GM21360 (cell line): ENCODE measurements at regions not wholly inside any gene's neighbourhood (a gene's known extent, or its start where the extent isn't known, plus 50 kb on each side); places are given as distances from the start of the nearest gene placed in this dataset.
"Not testable (repeated sequence)": the region's sequence is repeated elsewhere in the genome, so short reads cannot be mapped to it uniquely, and the experiment has no call there.

Experiments
- ATAC-seq: cut with Tn5 transposase; IDR thresholded peaks from one replicate; pipeline ENCODE4 v1.9.1; 2021; ENCODE audit warnings: mild to moderate bottlenecking, moderate library complexity; ENCODE audit not compliant: unreplicated experiment

DNA sequence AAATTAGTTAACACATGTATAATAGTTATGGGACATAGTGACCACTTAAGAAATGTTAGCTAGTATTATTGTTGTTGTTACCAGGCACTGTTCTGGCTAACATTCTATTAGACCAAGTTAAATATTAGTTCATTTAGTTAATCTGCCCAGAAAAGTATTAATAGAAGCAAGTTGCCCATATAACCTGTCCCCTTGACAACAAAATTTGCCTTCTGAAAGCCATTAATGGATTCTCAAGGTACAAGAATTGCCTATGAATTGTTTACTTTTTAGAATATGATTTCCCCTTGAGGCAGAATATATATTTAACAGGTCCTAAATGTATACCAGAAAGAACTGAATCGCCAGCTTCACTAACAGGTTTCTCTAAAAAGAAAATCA lies 167.3 kb upstream of the TMCC3 start:
- no peak for ATAC-seq

DNA sequence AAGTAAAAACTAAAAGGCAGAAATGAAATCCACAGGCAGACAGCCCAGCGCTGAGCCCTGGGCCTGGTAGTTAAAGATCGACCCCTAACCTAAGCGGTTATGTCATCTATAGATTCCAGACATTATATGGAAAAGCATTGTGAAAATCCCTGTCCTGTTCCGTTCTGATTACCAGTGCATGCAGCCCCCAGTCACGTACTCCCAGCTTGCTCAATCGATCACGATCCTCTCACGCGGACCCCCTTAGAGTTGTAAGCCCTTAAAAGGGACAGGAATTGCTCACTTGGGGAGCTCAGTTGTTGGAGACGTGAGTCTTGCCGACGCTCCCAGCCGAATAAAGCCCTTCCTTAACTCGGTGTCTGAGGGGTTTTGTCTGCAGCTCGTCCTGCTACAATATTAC lies 166.8 kb upstream of the TMCC3 start:
- ATAC-seq: not testable (repeated sequence)

DNA sequence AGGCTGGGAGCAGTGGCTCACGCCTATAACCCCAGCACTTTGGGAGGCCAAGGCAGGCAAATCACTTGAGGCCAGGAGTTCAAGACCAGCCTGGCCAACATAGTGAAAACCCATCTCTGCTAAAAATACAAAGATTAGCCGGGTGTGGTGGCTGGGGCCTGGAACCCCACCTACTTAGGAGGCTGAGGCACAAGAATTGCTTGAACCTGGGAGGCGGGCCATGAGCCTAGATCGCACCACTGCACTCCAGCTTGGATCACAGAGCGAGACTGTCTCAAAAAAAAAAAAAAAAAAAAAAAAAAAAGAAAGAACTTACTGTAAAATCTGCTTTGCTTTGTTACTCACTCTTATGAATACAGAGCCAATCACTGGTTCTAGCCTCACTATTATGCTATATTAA lies 166.4 kb upstream of the TMCC3 start:
- not testable (repeated sequence) for ATAC-seq

DNA sequence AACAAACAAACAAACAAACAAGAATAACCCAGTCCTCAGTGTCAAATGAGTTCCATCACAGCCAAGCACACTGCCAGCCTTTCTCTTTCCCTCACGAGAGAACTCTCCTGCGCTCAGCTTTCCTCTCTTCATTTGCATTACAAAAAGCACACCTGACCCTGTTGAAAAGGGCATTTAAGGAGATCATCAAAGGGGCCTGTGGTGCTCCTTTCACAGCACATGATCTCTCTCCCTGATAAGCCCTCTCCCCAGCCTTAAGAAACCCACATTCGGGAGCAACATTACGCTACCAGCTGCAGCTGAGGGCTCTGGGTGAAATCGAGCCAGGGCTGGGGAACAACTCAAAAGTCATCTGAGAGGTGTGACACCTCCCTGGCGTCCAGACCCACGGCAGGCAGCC lies 165.6 kb upstream of the TMCC3 start:
- no peak for ATAC-seq

DNA sequence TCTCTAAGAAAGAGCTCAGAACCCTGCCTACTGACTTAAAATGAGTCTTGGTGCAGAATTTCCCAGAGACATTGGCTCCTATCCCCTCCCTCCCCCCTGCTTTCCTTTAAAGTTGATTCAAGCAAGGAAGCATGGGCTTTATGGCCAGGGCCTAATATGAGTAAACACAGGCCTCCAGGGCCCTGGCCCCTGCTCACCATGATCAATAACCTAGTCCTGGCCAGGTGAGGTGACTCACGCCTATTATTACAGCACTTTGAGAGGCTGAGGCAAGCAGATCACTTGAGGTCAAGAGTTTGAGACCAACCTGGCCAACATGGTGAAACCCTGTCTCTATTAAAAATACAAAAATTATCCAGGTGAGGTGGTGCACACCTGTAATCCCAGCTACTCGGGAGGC lies 165.1 kb upstream of the TMCC3 start:
- ATAC-seq: no peak

DNA sequence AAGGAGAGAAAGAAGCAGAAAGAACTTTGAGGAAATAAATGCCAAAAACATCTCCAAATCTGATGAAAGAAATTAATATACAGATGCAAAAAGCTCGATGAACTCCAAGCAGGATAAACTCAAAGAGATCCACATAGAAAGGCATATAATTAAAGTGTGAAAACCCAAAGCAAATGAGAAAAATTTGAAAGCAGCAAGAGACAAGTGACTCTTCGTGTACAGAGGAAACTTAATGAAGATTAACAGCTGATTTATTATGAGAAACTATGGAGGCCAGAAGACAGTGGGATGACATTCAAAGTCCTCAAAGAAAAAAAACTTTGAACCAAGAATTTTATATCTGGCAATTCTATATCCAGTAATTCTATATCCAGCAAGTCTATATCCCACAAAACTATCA lies 163.0 kb upstream of the TMCC3 start:
- no peak for ATAC-seq

DNA sequence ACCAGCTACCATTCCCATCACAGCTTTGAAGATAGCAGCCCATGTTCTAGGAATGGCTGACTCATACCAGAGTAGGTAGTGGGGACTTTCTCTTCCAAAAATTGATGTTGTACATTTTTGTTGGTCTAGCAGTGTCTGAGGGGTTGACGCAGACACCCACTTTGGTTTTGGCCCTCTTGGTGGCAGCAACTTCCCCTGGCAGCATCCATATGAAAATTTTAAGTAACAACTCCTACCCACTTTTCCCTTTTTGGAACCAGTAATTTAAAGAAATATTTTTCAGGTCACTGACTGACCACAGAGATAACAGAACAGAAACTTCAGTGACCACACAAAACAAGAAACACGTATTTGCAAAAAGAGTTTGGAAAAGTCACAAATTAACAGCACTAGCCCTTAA lies 162.0 kb upstream of the TMCC3 start:
- peak; percentile 49 for ATAC-seq

DNA sequence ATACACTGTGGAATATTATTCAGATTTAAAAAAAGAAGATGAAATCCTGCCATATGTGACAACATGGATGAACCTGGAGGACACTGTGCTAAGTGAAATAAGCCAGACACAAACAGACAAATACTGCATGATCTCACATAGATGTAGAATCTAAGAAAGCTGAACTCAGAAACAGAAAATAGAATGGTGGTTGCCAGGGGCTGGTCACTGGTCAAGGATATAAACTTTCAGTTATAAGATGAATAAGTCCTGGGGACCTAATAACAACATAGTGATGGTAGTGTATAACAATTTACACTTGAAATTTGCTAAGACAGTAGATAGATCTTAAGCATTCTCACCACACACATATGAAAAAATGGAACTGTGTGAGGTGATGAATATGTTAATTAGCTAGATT lies 161.3 kb upstream of the TMCC3 start:
- no peak for ATAC-seq

DNA sequence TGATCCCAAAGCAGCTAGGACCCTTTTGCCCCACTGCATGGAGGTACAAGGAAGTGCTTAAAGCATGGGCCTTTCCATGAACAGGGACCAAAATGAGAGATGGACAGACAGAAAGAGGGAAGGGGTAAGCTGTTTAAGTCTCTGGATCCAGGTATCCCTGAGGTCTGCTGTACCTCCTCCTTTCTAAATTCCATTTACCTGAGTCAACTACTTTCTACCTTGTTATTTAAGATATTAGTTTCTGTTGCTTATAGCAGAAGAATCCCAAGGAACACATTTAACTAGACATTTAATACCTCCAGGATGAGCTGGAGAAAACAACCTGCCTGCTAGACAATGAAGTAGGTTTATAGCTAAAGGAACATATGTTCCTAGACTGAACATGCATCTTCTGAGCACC lies 157.6 kb upstream of the TMCC3 start:
- ATAC-seq: no peak

DNA sequence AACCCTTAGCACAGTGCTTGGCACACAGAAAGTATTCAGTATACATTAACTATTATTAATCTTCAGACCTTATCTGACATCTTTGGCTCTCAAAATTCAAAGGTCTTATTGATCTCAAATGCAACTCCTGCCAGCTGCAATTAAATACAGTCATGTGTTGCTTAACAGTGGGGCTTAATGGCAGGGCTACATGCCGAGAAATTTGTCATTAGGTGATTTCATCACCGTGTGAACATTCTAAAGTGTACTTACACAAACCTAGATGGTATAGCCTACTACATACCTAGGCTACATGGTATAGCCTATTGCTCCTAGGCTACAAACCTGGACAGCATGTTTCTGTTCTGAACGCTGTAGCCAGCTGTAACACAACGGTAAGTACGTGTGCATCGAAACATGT lies 156.3 kb upstream of the TMCC3 start:
- no peak for ATAC-seq

DNA sequence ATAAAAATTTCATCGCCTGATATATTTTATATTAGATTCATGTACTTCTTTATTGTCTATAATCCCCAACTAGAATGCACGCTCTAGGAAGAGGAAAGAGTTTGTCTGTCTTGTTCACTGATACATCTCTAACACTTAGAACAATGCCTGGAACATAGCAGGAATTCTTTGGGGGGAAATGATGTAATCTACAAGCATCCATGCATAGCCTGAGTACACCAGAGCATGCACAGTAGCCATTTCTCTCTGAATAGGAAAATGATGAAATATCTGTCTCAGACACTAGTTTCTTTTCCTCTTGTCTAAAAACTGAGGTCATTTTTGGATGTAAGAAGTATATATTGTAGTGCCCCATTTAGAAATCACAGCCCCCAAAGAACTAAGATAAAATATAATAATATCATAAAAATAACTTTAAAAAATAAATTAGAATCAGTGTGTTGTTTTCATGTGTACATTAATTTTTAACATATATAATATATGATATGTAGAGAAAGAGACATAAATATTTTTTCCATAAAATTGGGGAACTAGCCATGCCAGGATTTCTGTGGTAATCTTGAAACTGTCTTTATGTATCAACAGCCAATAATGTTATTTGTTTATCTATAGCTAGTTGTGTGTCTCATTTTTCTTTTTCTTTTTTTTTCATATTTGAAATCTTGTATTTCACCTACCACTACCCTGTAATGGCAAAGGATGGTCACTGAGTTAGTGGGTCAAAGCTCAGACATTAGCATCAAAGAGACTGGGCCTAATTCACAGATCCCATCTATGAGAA lies 155.6 kb upstream of the TMCC3 start:
- ATAC-seq: no peak

DNA sequence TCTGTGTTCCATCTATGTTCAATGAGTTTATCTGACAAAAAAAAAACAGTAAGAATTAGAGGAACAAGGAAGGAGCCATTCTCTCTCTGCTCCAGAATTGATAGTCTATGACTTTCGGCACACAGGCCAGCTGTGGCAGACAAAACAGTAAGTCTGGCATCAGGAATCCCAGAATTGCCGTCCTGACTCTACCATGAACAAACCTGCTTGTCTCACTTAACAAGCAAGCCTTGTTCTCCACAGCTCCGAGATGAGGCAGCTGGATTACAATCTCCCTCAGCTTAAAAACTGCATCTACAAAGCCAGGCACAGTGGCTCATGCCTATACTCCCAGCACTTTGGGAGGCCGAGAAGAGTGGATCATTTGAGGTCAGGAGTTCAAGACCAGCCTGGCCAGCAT lies 153.6 kb upstream of the TMCC3 start:
- ATAC-seq: no peak

DNA sequence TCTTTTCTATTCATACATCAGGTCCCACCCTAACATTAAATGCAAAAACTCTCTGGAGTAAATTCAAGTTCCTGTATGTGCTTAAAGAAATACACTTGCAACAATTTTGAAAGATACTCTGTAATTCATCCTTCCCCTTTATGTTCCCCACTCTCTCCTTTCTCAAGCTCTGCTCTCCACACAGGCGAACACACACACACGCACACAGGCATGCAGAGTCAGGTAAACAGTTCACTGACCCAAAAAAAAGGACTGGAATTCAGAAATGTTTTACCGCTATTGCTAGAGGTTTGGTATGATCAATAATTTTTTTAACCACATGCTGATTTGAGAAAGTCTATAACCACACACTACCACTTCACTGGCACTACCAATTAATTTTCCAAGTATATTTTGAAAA lies 152.4 kb upstream of the TMCC3 start:
- ATAC-seq: no peak

DNA sequence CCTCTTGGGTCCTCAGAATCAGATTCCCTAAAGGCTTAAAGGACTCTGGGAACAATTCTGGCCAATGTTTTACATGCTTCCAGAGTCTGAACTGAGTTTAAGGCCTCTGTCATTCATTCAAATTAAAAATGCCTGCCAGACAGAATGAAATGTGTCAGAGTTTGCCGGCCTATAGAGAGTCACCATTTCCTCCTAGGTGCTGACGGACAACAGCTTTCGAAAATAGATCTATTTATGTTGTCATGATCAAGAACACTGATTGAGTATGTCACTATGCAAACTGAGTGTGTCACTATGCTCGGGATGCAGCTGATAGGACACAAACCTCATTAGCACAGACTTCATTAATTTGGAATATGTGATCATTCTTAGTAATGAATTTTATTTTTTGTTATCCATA lies 151.4 kb upstream of the TMCC3 start:
- no peak for ATAC-seq

DNA sequence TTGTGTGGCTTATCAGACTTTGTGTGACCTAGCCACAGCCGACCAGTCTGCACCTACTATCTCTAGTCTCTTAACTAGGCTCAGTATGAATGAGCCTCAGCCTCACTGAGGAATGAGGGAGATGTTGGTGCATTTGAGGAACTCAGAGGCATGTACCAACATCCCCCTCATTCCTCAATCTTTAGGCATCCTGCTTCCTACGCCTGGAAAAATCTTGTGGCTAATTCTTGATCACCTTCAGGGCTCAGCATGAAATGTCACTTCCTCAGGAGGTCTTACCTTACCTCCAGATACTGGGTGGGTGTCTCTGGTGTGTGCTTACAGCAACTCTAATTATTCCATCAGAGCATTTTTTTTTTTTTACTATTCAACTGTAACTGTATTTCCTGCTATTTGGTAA lies 148.8 kb upstream of the TMCC3 start:
- no peak for ATAC-seq

DNA sequence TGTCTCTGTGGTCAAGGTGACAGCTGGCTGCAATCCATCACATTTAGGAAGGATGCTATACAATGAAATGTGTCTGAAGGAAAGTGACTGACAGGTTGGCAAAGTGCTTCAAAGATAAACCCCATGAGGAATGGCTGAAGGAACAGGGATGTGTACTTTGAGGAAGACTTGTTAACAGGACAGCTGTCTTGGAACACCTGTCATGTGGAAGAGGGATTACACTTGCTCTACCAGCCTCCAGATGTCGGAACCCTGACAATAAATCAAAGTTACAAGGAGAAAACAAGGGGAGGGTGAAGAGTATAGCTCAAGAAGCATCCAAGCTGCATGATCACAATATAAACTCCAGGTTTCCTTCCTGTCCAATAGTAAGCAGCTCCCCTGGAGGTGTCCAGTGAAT lies 147.8 kb upstream of the TMCC3 start:
- ATAC-seq: no peak

DNA sequence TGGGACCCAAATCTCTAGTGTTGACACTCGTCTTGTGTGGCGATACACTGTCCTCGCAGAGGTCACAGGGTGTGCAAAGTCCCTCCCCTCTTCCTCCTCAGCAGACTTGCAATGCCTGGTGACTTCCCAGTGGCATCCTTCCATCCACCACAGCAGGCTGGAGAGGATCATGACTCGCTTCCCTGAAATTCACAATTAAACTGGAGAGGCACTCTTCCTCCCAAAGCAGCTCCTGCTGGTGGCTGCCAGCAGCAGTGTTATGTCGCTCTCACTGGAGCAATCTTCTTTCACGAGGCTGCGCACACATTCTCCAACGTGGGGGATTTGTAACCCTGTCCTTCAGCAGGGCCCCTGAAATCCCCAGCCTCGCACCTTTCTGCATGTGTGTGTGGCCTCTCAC lies 145.2 kb upstream of the TMCC3 start:
- no peak for ATAC-seq

DNA sequence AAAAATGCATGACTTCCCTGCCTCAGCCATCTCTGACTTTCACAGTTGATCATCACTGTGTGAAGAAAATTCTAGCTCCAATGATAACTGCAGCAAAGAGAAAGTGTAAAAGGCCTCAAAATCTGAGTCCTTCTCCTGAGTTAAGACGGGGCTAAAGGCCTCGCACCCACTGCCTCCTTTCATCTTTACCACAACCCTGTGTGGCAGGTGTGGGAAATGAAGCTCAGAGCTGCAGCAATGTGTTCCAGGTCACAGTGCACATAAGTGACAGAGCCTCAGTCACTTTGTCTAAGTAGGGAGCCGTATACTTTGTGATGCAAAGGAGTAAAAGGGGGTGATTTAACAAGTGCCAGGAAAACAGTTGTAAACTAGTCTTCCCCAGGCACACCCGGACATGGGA lies 144.7 kb upstream of the TMCC3 start:
- no peak for ATAC-seq

DNA sequence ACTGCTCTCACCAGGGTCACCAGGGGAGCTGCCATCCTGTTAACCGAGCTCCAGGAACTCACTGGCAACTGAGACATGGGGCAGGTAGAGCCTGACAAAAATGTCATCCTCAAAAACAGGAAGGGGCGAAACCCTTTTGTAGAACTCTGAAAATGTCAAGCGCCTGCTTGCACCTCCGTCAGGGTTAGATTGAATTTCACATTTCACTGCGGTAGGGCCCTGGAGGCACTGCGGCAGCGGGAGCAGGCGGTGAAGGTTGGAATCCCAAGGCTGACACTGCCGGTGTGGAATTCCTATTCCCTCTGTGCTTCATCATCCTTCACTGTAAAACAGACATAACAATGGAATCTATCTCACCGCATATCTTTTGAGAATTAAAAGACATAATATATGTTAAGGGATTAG lies 142.8 kb upstream of the TMCC3 start:
- no peak for ATAC-seq

DNA sequence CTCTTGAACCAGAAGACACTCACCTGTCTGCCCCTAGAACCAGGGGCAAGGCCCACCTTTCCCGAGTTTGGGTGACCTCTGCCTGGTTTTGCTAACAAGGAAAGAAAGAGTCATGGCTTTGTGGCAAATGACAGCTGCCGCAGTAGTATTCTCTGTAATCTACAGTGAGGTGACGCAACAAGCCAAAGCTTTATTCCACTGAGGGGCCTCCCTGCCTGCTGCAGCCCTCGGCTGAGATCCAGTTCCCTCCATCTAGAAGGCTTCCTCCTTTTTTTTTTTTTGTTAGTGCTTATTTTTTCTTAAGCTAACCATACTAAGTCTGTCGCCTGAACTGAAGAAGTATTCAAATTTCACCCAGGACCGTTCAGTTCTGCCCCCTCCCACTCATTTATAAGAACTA lies 142.3 kb upstream of the TMCC3 start:
- ATAC-seq: no peak

DNA sequence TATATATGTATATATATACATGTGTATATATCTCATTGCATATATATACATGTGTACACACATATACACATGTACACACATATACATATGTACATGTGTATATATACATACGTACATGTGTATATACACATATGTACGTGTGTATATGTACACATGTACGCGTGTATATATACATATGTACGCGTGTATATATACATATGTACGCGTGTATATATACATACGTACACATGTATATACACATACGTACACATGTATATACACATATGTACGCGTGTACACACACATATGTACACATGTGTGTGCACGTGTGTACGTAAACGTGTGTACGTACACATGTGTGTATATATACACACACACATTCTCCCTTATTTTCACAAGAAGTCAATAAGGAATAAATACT lies 141.6 kb upstream of the TMCC3 start:
- no peak for ATAC-seq

DNA sequence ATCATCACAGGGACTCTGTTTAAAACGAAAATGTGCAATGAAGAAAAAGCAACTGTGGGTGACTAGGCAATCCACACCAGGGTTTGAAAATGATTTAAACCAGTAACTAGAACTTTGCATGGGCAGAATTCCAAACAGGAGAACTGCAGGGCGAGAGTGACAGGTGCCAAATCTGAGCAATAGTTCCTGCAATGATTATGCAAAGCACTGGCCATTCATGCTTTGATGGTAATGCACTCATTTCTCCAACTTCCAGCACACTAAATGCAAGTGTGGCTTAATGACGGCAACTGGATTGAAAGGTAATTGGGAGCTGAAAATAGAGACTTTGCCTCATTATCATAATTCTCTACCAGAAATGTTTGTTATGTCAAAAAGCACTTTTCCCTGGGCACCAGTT lies 140.5 kb upstream of the TMCC3 start:
- ATAC-seq: no peak

DNA sequence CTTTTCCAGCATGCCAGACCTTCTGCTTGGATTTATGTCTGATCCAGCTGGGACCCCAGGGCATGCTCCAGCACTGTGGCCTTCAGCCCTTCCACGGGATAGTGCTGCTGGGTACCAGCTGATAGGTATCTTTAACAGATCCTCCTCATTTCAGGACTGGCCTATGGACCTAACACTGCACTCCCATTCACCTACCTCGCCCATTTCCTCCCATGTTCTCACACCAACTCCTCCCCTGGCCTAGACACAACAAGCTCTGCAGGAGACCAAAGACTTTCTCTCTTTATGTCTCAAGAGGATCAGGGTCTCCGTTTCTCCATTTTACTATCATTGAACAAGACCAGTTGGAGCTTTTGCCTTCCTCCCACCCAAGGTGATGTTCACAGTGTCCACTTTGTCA lies 140.0 kb upstream of the TMCC3 start:
- ATAC-seq: no peak
